ENCODE measurements at regions not wholly inside any gene's neighbourhood (a gene's known extent, or its start where the extent isn't known, plus 50 kb on each side); places are given as distances from the start of the nearest gene placed in this dataset.

DNA sequence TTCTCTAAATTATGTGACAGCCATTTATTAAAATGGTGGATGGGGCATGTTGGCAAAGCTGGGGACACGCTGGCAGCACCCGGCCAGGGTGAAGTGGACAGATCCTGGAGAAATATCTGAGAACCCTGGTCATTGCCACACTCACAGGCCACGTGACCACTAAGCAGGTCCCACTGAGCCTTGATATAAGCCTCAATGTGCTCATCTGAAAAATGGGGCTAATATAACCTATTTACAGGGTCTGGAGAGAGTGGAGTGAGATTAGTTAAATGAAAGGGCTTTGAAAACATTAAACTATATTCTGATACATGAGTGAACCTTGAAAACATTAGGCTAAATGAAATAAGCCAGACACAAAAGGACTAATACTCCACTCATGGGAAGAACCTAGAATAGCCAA, 108.9 kb downstream of the RBFOX3 start:
- DNase-seq (ENCODE audit: low read depth) = no peak

DNA sequence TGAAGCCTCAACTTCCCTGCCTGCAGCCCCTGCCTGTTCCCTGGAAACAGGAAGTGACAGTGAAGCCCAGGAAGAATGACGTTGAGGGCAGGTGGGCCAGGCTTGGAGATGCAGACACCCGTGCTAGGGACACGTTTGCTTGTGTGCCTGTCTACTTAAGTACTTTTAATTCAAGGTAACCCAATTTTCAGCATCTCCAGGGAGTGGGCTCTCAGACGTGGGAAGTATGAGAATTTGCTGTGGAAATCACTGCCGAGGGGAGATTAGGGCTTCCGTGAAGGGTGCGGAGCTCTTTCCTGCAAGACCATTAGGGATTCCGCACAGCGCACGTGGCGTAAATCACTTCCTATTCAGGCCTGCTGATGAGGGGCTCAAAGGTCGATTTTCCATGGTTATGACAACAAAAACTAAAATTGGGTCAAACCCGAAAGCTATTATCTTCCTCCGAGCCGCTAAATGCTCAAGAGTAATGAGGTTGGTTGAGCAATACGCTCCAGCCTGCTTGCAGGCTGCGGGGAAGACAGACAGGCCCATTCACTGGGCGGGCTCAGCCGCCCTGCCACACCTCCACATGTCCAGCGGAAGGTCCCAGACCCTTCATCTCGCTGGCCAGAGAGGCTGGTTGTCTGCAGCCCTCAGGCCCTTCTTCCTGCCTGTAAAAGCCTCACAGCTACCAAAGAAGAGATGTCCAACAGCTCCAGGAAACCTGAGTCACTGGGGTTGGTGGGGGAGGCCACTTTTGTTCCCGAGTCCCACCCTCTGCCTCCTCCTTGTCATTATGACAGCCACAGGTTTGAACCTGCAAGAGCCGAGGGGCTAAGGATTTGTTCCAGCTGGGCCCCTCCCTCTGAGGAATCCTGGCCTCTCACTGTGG, 109.9 kb downstream of the RBFOX3 start:
- DNase-seq (ENCODE audit: low read depth) = no peak

DNA sequence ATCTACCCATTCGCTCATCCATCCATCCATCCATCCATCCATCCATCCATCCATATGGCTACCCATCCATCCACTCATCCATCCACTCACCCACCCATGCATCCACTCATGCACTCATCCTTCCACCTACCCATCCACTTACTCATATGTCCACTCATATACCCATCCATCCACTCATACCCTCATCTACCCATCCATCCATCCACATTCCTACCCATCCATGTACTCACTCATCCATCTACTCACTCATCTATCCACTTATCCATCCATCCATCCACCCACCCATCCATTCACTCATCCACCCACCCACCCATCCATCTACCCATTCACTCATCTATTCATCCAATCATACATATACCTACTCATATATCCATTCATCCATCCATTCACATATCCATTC, 112.0 kb downstream of the RBFOX3 start:
- no peak for DNase-seq (ENCODE audit: low read depth)

DNA sequence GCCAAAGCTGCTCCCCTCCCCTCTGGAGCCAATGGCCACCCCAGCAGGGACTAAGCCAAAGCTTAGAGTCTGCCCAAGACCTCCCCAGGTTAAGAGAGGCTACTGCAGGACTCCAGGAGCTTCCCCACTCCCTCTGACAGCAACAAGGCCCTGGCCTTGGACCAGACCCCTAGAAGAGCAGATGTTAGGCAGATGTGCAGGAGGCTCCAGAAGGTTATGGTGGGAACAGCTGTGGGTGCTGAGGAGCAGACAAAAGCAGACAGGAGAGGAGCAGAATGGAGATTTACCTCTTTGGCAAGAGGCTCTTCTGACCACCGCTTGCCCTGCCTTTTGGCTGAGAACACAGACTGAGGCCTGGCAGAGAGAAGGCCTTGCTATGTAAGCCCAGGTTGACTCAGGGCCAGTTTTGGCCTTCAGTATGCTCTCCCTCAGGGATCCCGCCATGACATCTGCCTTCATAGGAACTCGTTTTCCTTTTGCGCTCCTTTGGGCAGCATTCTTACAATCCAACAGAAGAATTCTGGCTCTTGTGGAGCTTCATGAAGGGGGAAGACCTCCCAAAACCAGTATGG, 113.0 kb downstream of the RBFOX3 start:
- no peak for DNase-seq (ENCODE audit: low read depth)

DNA sequence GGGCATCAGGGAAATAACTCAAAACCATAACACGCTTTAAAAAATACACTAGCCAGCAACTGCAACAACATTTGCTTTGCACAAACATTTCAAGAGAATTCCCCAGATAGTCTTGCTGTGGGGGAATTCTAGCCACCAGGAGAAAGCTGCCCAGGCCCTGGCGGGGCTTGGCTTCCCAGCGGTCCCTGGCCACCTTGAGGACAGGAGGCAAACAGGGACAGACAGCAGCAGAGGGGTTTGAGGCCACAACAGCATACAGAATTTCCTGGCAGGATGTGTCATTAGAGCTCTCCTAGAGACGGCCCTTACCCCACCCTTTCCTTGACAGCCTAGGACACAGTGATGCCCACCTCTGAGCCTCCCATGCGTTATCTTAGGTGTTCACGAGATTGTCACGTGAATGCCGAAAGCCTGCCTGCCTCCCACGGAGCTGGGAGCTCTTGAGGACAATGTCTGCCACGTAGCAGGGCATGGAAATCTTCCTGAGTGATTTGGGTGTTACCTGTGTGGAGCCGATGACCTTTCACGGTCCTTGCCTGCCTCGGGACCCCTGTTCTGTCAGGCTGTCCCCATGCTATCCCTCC, 114.3 kb downstream of the RBFOX3 start:
- DNase-seq (ENCODE audit: low read depth) = no peak

DNA sequence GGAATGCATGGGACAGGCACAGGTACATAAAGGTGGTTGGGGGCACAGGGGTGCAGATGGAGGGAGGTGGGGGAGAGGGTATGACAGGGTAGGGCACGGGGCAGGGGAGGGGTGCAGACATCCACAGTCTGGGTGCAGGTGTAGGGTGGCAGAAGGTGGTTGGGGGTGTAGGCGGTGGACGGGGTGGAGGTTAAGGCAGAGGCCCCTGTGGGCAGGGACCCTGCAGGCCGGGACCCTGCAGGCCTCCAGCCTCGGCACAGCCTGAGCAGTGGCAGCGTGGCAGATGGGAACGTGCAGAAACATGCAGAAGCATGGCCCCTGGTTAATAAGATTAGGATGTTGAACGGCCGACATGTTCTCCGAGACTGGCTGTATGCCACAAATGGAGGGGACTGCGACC, 115.2 kb downstream of the RBFOX3 start:
- no peak for DNase-seq (ENCODE audit: low read depth)

DNA sequence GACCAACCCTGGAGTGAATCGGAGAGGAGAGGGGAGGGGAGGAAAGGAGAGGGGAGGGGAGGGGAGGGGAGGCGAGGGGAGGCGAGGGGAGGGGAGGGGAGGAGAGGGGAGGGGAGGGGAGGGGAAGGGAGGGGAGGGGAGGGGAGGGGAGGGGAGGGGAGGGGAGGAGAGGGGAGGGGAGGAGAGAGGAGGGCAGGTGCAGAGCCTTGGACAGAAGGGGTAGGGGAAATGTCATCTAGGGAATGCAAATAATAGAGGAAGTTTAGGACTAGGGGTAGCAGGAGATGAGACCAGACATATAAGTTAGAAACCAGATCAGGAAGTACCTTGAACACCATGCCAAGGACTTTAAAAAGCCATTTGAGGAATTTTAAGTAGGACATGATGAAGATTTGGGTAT, 119.8 kb downstream of the RBFOX3 start:
- DNase-seq (ENCODE audit: low read depth) = no peak

DNA sequence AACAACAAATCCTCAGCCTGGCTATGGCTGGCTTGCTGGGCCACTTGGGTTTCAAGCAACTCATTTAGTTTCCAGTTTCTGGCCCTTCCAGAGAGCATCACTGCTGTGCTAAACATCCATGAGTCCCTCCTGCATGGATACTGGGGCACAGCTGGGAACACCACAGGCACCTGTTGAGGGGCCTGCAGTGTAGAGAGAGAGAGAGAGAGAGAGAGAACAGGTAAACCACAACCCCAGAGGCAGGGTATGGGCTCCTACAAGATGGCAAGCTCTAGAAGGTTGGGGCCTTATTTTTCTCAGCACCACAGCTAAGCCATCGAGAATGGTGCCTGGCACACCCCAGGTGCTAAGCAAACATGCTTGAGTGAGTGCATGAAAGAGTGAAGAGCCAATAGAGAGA, 120.3 kb downstream of the RBFOX3 start:
- no peak for DNase-seq (ENCODE audit: low read depth)

DNA sequence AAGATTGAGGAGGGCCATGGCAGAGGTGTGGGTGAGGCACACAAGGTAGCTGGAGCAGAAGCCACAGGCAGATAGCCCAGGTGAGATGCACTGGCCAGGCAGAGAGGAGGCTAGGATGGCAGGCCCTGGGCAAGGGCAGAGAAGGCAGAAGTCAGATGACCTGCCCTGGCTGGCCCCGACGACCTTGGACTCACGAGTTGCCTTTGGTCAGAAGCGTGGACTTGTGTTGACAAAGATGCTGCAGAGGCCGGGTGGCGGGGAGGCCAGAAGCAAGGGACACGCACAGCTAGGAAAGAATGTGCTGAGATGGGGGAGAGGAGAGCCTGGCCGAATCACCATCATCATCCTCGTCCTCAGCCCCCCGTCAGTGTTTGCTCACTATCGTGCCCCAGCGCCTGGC, 123.7 kb downstream of the RBFOX3 start:
- no peak for DNase-seq (ENCODE audit: low read depth)

DNA sequence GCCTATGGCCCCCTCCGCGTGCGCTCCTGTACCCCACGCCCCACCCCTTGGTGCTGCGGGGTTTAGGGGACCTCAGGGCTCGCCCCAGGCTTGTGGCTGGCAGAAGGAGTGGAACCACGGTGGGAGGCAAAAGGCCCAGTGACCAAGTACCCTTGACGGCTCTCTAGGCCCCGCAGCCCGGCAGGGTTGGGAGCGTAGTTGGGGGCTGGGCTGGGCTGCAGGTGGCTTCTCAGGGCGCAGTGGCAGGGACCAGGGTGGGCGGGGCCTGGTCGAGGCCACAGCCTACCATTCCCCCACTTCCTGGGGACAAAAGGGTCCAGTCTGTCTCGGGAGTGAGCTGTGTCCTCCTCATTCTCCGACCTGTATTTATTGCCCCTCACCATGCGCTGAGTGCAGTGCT, 124.9 kb downstream of the RBFOX3 start:
- no peak for DNase-seq (ENCODE audit: low read depth)

DNA sequence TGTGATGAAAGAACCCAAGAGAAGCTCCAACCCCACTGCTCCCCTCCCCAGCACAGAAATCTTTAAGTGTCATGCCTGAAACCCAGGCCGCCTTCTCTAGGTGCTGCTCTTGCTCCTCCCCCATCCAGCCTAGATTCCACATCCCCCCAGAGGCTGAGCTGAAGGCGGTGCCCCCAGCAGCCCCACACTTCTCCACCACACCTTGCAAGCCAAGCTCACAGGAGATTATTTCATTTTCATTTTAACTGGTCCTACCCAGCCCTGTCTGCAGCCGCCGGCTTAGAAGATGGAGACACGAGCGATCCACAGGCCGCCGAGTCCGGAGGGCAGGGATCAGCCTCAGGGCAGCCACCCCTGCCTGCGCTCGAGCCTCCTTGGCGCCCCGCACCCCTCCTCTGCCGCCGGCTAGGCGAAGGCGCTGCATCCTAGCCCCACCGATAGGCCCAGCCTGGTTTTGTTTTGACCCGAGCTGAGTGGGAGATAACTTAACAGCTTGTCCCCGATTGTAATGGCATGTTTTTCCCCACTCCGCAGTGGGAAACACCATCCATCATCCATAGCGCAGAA, 125.3 kb downstream of the RBFOX3 start:
- DNase-seq (ENCODE audit: low read depth) = no peak

DNA sequence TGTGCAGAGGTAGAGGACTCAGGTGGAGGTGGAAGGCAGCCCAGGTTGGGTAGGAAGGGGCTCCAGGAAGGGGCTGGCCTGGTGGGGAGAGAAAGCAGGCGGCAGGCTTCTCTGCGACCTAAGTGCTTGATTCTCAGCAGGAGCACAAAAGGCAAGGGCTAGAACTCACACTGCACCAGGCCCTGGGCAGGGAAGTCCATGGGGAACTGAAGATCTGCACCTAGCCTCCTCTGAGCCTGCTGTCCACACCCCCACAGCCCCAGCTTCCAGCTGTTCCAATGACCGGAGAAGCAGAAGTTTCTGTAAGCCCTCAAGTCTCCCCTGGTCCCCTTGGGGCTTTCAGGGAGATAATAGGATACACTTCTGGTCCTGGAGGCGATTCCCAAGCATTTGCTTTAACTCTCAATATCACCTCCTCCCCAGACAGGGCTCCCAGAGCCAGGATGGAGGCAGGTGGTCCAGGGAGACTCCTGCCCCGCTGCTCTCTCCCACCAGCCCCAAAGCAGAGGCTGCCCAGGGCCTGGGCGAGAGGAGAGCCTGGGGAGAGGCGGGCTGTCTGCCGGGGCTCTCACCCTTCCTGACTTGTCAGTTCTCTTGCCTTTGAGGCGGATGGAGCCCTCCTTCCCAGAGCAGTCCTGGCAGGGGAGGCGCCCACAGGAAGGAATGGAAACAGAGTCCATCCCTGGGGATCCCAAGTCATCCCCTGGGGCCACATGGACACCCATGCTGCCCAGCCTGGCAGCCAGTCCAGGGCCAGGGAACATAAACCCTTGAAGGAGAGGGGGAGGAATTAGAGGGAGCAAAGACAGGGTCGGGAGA, 126.0 kb downstream of the RBFOX3 start:
- DNase-seq (ENCODE audit: low read depth) = no peak

DNA sequence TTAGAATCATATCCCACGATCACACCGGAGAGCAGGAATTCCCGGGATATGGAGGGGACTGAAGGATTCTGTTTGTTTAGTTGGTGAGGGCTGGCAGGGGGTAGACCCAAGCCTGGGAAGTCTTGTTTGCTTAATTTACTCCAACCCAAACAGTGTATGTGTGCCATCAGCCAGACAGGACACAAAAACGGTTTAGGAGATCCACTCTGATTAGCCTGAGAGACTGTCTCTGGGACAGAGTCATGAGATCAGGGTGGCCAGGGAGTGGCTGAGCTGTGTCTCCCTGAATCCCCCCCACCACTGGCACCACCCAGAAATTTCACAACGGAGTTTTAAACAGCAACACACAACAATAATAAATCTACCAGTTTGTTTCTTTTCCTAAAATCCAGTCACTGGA, 127.0 kb downstream of the RBFOX3 start:
- no peak for DNase-seq (ENCODE audit: low read depth)

DNA sequence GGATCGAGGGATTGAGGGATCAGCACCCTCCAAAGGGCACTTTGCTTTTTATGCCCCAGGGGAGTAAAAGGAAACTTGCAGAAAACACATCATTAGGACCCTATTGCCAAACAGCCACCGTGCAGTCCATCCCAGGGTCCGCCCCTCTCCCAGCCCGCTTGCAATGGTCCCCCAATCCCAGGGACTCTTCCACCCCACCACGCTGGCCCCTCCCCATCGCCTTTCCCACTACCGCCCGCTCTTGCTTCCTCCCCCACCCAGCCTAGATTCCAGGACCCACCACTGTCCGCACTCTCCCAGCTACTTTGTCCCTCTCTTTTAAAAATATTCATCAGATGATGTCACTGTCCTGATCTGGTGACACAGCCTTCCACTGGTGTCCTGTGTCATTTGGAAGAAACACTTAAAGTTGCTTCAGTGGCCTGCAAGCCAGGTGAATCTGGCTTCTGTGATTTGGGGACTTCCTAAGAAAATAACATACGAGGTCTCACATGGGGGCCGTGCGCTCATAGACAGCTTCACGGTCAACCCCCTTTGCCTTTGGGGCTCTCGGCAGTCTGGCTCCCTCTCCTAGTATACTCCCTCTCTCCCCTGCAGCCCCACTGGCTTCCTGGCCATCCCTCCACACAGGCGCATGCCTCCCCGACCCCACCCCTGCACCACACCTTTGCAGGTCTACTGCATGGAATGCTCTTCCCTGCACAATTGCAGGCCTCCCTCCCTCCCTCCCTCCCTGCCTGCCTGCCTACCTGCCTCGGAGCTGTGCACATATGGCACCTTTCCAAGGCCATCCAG, 127.9 kb downstream of the RBFOX3 start:
- no peak for DNase-seq (ENCODE audit: low read depth)

DNA sequence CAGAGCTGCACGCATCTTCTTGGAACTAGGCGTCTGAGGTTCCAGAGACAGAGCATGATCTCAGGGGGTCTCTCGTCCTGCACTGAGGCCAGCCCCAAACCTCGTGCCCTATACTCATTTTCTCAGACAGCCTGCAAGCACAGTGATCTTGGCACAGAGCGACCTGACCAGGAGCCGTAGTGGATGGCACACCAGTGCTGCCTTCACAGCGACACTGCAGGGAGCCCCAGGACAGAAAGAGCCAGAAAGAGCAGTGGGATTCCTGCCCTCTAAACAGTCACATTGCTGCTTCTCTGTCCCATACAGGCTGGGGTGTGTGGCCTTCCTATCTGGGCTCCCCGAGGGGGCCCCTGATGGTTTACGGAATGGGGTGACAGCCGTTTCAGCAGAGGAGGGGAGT, 131.0 kb downstream of the RBFOX3 start:
- DNase-seq (ENCODE audit: low read depth) = no peak

DNA sequence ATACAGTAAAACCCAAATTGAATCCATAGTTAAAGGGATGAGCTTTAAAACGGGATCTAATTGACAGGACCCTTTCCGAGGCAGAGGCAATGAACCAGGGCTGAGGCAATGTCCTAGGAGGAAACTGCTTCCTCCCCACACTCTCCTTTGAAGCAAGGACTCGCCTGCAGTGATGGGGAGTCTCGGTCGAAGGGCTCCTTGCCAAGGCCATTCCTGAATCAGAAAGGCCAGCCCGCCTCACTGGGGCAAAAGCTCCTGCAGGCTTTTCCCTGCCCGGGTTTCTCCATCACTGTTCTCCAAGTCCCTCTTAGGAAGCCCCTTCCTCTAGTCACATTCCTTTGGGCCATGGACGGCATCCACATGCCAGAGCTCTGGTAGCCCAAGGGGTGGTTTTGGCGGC, 132.0 kb downstream of the RBFOX3 start:
- no peak for DNase-seq (ENCODE audit: low read depth)

DNA sequence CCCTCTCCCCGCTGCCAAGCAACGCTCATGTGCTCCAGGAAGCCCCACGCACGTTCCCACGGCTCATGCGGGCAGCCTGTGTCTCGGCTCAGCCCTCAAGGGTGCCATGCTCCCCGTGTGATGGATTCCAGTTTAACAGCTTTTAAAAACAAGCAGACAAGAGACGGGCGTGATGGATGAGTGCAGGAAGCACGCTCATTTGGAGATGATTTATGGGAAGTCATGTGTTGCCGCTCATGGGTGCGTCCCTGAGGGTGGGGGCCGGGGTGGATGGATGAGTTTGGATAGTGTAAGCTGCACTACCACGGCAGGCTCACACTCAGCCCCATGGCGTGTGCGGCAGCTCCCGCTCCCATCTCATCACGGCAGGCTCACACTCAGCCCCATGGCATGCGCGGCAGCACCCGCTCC, 132.8 kb downstream of the RBFOX3 start:
- DNase-seq (ENCODE audit: low read depth) = no peak

DNA sequence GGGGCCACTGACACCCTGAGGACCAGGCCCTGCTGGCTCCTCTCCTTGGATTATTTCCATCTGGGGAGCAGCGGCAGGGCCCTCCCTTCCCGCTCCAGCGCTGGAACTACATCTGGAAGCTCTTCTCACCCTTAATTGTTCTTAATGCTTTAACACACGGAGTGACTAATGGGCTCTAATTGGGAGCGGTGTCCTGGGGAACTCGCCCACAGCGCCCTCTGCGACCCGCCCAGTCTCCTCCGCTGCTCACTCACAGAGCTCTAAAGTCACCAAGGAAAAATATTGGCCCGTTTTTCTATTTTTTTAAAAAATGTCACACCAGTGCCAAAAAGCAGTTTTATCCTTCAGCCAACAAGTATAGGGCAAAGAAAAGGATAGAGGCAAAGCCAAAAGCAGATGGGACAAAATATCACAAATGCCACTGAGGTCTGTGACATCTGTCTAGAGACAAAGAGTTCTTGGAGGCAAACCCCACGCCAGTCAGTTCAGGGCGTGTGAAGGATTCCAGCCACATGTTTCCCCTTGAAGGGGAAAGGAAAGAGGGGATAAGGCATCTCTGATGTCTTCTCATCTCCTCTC, 134.7 kb downstream of the RBFOX3 start:
- DNase-seq (ENCODE audit: low read depth) = no peak

DNA sequence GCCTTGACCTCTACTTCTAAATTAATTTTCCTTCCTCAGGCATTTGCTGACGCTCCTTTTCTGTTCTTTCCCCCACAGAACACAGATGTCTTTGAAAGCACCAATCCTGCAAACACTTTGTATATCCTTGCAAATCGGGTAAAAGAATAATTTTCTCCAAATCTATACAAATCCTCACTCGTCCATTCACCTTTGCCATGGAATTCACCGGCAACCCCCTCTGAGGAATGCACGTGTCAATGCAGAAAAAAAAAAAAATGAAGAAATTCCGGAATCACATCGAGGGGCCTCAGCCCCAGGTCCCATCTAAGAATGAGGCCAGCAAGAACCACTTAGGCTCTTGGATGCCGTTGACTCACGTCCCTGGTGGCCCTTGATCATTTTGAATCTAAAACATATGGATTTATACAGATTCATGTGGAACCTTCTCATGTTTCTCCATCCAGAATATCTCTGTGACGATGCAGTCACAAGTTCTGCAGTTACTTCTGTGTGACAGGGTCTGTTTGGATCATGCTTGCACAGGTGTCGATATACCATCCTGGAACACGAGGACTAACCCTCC, 136.9 kb downstream of the RBFOX3 start:
- no peak for DNase-seq (ENCODE audit: low read depth)

DNA sequence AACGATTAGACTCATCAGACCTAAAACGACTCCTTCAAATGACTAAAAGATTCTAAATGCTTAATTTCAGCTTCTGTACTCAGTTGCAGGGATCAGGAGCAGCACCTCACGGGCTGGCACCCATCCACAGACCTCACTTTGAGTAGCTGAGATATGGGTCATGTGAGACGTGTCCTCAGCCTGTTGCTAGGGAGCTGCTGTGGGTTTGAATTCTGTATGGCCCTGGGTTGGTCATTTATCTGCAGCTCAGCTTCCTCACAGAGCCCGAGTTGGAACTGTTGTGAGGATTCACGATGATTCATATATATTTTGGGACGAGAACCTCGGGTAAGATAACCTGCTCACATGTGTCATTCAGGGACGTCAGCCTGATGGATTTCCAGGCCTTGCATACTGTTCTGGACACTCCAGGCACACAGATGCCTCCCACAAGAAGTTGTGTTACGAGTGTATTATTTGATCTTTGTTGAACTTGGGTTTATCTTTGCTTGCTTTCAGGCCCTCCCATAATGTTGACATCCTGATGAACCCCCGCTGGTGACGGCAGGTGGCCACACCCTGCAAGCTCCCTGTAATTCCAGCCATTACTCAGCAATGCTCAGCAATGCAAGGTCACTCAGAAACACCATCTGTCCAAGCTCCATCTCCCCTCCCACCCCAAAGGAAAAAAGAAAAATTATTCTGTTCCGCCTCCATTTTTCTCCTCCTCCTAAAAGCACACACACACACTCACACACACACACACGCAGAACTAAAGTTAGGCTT, 137.6 kb downstream of the RBFOX3 start:
- DNase-seq (ENCODE audit: low read depth) = no peak

All from activated T-helper 1 cell treated with Interleukin-2 at 50 U/mL for 16 hours (primary cell).